ENCODE measurements at regions not wholly inside any gene's neighbourhood (a gene's known extent, or its start where the extent isn't known, plus 50 kb on each side); places are given as distances from the start of the nearest gene placed in this dataset.

GRCh38 chr5:74103131-74104023 is 477.4 kb downstream of the ARHGEF28 start:
- no peak for DNase-seq

GRCh38 chr5:74100268-74100665 is 474.3 kb downstream of the ARHGEF28 start:
- no peak for DNase-seq

GRCh38 chr5:74099538-74100267 is 473.7 kb downstream of the ARHGEF28 start:
- no peak for DNase-seq

GRCh38 chr5:74098941-74099340 is 472.9 kb downstream of the ARHGEF28 start:
- DNase-seq, result no peak

GRCh38 chr5:74098456-74098855 is 472.5 kb downstream of the ARHGEF28 start:
- DNase-seq, result no peak

- DNase-seq, result no peak
Measured at GRCh38 chr5:74096325-74096724, 470.3 kb downstream of the ARHGEF28 start.

GRCh38 chr5:74095871-74096270 is 469.9 kb downstream of the ARHGEF28 start:
- no peak for DNase-seq

GRCh38 chr5:74094782-74095108 is 468.7 kb downstream of the ARHGEF28 start:
- DNase-seq, result no peak

- no peak for DNase-seq
Measured at GRCh38 chr5:74094096-74094781, 468.2 kb downstream of the ARHGEF28 start.

GRCh38 chr5:74093561-74093960 is 467.6 kb downstream of the ARHGEF28 start:
- no peak for DNase-seq

- DNase-seq, result no peak
Measured at GRCh38 chr5:74092766-74093165, 466.8 kb downstream of the ARHGEF28 start.

GRCh38 chr5:74085782-74086181 is 459.8 kb downstream of the ARHGEF28 start:
- DNase-seq, result no peak

GRCh38 chr5:74085186-74085585 is 459.2 kb downstream of the ARHGEF28 start:
- DNase-seq, result no peak

GRCh38 chr5:74083096-74083791 is 457.2 kb downstream of the ARHGEF28 start:
- no peak for DNase-seq

GRCh38 chr5:74082512-74083055 is 456.6 kb downstream of the ARHGEF28 start:
- DNase-seq, result no peak

GRCh38 chr5:74081126-74081525 is 455.1 kb downstream of the ARHGEF28 start:
- no peak for DNase-seq

GRCh38 chr5:74079971-74080556 is 454.1 kb downstream of the ARHGEF28 start:
- DNase-seq, result no peak

- no peak for DNase-seq
Measured at GRCh38 chr5:74075501-74076484, 449.8 kb downstream of the ARHGEF28 start.

GRCh38 chr5:74074111-74074510 is 448.1 kb downstream of the ARHGEF28 start:
- no peak for DNase-seq

- DNase-seq, result no peak
Measured at GRCh38 chr5:74073257-74073656, 447.3 kb downstream of the ARHGEF28 start.

- DNase-seq, result no peak
Measured at GRCh38 chr5:74072646-74073045, 446.6 kb downstream of the ARHGEF28 start.

Measured in activated CD8-positive, alpha-beta memory T cell treated with anti-CD3 and anti-CD28 coated beads, Interleukin-2, amount 50 U/mL, for 4 hours (primary cell).